D721Med (cell line): ENCODE measurements at regions not wholly inside any gene's neighbourhood (a gene's known extent, or its start where the extent isn't known, plus 50 kb on each side); places are given as distances from the start of the nearest gene placed in this dataset.
"Not testable (repeated sequence)": the region's sequence is repeated elsewhere in the genome, so short reads cannot be mapped to it uniquely, and the experiment has no call there.

ENCODE experiments used
- DNase-seq: peaks from one replicate; pipeline ENCODE4 v3.0.0; 2011; ENCODE audit warnings: low spot score; ENCODE audit not compliant: insufficient read length
- FAIRE-seq: peaks from 2 replicates; lab custom pipeline; 2011; peaks lifted over from hg19 to GRCh38; lab: Jason Lieb, UNC
- CTCF ChIP-seq: IDR thresholded peaks from 2 replicates; pipeline ENCODE4 v1.5.1; 2012; ENCODE audit warnings: mild to moderate bottlenecking, control low read depth; ENCODE audit not compliant: insufficient read depth; ENCODE audit errors: missing control alignments

GRCh38 chr1:186255266-186255665, 119.8 kb downstream of the TPR start:
- TF ChIP-seq CTCF, result no peak
- DNase-seq (no peak), FAIRE-seq (no peak)

GRCh38 chr1:186250529-186250928, 124.5 kb downstream of the TPR start:
- no peak for TF ChIP-seq CTCF
- no peak for FAIRE-seq

GRCh38 chr1:186248608-186249007, 126.4 kb downstream of the TPR start:
- not testable (repeated sequence) for FAIRE-seq

More at GRCh38 chr1:186250529-186250928, 124.5 kb downstream of the TPR start:
- no peak for DNase-seq

GRCh38 chr1:186244825-186245224, 130.2 kb downstream of the TPR start:
- FAIRE-seq, result no peak
- no peak for DNase-seq
- TF ChIP-seq CTCF, result peak; percentile 14

More at GRCh38 chr1:186248608-186249007, 126.4 kb downstream of the TPR start:
- DNase-seq, result not testable (repeated sequence)
